ENCODE measurements at regions not wholly inside any gene's neighbourhood (a gene's known extent, or its start where the extent isn't known, plus 50 kb on each side); places are given as distances from the start of the nearest gene placed in this dataset.

DNA sequence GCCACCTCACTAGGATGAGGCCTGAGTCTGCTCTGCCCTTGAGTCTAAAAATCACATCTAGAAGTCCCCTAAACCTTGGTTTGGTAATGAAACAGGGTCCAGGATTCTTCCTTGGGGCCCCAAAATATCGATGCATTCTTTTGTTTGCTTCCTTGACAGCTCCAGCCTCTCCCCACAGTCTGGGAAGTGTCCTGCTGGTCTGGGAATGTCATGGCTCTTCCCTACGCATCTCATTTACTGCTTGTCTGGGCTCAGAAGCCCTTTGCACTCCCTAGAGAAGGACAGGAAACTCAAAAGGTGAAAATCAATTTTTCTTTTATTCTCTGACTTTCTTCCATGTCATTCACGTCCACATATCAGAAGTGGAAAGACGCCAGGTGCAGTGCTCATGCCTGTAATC lies 115.8 kb downstream of the DRD1 start:
- TF ChIP-seq, protein P1, sequence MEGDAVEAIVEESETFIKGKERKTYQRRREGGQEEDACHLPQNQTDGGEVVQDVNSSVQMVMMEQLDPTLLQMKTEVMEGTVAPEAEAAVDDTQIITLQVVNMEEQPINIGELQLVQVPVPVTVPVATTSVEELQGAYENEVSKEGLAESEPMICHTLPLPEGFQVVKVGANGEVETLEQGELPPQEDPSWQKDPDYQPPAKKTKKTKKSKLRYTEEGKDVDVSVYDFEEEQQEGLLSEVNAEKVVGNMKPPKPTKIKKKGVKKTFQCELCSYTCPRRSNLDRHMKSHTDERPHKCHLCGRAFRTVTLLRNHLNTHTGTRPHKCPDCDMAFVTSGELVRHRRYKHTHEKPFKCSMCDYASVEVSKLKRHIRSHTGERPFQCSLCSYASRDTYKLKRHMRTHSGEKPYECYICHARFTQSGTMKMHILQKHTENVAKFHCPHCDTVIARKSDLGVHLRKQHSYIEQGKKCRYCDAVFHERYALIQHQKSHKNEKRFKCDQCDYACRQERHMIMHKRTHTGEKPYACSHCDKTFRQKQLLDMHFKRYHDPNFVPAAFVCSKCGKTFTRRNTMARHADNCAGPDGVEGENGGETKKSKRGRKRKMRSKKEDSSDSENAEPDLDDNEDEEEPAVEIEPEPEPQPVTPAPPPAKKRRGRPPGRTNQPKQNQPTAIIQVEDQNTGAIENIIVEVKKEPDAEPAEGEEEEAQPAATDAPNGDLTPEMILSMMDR (conservative IDR thresholded peaks at IDR 0.05; ENCODE audit: low read depth, low read length), result no peak
- TF ChIP-seq CEBPB (IDR thresholded peaks at IDR 0.05; ENCODE audit: low read depth, low read length), result no peak
- no peak for TF ChIP-seq SMC3 (IDR thresholded peaks at IDR 0.05; ENCODE audit: low read depth, low read length)
- no peak for TF ChIP-seq POLR2A (IDR thresholded peaks at IDR 0.05; ENCODE audit: low read depth, low read length)
- TF ChIP-seq, protein P2, sequence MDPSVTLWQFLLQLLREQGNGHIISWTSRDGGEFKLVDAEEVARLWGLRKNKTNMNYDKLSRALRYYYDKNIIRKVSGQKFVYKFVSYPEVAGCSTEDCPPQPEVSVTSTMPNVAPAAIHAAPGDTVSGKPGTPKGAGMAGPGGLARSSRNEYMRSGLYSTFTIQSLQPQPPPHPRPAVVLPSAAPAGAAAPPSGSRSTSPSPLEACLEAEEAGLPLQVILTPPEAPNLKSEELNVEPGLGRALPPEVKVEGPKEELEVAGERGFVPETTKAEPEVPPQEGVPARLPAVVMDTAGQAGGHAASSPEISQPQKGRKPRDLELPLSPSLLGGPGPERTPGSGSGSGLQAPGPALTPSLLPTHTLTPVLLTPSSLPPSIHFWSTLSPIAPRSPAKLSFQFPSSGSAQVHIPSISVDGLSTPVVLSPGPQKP (IDR thresholded peaks at IDR 0.05; ENCODE audit: borderline replicate concordance, low read depth, low read length), result no peak
